ENCODE measurements at regions not wholly inside any gene's neighbourhood (a gene's known extent, or its start where the extent isn't known, plus 50 kb on each side); places are given as distances from the start of the nearest gene placed in this dataset.
"Not testable (repeated sequence)": the region's sequence is repeated elsewhere in the genome, so short reads cannot be mapped to it uniquely, and the experiment has no call there.

DNA sequence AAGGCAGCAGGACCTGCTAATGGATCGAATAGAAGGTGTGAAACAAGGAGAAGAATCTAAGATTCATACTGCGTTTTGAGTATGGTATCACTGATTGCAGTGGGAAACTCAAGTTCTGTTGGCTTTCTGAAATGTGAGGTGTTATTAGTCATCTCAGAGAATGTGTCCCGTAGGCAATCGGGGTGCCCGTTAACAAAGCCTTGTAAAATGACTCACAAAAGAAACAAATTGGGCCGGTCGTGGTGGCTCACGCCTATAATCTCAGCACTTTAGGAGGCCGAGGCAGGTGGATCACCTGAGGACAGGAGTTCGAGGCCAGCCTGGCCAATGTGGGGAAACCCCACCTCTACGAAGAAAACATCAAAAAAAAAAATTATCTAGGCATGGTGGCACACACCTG, 118.2 kb upstream of the C7orf33 start:
- DNase-seq (ENCODE audit: low read depth) = no peak

- DNase-seq (ENCODE audit: low read depth) = no peak
Observed at GRCh38 chr7:148473703-148474480, 116.7 kb upstream of the C7orf33 start.

DNA sequence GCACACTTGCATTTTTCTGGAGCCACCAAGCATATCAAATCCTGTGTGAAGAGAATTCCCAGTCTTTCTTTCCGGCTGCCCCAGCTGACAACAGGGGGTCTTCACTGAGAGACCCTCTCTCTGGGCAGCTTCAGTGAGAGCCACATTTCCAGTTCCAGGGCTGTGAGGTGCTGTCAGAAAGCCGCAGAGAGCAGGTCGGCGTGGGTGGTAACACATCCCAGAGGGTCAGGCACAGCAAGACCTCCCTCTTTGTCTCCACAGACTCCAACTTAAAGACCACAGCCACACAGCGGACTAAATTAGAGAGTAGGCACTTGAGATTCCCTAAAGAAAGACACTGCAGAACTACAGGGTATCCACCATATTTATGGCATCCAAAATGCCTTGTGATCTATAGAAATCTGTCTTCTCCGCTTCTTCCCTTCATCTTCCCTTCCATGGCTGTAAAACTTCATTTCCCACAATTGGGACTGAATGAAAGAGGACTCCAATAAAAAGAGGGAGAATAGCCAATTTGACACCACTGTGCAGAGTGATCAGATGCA, 116.0 kb upstream of the C7orf33 start:
- no peak for DNase-seq (ENCODE audit: low read depth)

DNA sequence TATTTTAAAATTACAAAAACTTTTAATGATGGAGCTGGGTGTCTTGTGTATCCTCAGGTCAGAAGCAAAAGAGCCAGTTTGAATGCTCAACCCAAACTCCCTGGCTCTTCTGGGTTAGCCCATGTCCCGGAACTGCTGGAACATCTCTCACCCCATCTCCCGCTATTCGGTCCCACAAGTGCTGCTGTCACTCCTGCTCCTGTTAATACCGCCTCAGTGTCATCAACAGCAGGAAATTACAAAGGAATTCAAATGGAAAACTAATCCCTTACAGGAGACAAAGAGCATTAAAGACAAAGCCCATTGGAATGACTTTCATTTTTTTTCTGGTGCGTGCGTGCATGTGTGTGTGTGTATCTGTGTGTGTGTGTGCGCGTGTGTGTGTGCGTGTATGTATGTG, 112.0 kb upstream of the C7orf33 start:
- DNase-seq (ENCODE audit: low read depth) = no peak

GRCh38 chr7:148480479-148481146, 110.0 kb upstream of the C7orf33 start:
- no peak for DNase-seq (ENCODE audit: low read depth)

DNA sequence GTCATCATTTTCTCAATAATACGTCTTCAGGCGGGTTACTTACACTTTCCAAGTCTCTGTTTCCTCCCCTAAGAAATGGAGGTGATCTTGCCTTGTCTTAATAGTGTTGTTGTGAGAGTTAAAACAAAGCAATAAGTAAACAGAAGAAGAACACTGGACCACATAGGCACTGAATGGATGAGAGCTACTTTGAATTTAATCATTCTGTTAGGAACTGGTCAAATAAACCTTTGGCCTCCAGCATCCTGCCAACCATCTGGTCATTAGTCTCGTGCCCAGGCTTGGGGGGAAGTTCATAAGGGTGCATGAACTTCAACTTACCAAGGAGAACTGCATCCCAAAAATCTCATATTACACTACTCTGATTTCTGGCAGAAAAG, 109.4 kb upstream of the C7orf33 start:
- DNase-seq (ENCODE audit: low read depth) = no peak

DNA sequence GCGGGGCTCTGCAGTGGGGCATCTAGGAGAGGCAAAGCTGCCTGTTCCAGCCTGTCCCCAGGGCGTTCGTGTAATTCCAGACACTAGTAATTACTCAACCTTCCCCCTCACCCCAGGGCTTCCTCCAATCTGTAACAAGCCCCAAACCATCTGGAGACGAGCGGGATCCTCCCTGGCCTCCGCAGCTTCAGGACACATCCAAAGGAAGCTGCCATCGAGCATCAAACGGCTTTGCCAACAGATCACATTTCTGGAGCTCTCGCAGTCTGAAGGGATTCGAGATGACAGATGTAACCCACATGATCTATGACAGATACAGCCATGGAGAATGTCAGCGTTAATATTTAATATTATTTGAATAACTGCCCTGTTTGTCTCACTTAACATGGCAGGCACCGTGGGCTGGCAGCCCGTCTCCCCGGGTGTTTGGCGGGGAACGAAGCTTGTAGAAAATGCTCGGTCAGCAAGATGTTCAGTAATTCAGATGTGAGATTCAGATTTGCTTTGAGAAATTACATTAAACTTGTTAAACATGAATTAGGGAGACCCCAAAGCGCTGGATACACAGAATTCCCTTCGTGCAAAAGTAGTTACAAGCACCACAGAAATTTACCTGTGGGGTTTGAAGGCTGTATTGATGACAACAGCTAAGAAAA, 108.5 kb upstream of the C7orf33 start:
- DNase-seq (ENCODE audit: low read depth) = no peak

DNA sequence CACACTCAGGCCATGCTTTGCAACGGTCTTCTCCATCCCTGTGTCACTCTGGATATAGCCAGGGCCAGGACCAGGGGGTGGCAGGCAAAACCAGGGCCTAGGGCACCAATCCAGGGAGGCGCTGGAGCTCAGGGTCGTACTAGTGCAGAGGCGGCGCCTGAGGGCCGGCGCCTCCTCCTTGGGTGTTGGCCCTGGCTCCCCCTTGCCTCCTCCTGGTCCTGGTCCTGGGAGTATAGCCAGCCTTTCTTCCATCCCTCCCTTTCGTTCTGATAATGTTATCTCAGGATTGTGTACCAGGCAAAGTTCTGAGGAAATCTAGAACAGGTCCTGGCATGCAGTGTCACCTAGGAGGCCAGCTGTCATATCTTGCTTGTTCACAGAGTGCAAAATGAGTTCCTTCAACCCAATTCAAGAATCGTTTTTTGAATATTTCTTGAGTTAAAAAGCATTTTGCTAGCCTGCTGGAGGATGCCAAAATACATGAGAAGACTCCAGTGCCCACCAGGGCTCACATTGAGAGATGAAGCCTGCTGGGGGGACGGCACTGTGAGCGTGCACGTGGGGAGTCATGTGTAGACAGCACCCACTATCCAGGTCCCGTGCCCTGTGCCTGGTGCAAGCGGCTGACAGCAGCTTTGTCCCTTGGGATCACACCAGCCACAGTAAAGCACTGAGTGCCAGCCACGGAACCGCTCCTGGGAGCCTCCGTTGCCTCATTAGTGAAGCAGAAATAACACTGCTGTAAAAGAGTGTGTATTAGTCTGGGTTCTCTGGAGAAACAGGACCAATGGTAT, 106.9 kb upstream of the C7orf33 start:
- DNase-seq (ENCODE audit: low read depth) = no peak

- no peak for DNase-seq (ENCODE audit: low read depth)
Observed at GRCh38 chr7:148484486-148484885, 106.1 kb upstream of the C7orf33 start.

GRCh38 chr7:148485618-148486017, 104.9 kb upstream of the C7orf33 start:
- DNase-seq (ENCODE audit: low read depth) = no peak

DNA sequence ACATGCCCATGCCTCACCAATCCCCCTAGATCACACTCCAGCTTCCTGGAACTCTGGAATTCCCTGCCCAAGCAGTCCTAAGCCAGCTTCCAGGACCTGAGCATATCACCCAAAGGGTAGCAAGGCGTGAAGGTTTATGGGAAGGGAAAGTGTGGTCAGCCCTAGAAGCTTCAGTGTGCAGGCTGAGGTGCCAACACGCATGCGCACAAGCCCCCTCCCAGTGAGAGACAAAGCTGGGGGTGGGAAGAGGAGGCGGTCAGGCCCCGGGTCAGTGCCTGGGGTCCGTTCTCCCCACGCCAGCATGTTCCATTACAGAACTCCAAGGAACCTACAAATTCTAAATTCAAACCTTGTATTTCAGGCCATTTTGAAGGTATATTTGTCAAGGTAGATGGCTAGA, 103.6 kb upstream of the C7orf33 start:
- DNase-seq (ENCODE audit: low read depth) = no peak

DNA sequence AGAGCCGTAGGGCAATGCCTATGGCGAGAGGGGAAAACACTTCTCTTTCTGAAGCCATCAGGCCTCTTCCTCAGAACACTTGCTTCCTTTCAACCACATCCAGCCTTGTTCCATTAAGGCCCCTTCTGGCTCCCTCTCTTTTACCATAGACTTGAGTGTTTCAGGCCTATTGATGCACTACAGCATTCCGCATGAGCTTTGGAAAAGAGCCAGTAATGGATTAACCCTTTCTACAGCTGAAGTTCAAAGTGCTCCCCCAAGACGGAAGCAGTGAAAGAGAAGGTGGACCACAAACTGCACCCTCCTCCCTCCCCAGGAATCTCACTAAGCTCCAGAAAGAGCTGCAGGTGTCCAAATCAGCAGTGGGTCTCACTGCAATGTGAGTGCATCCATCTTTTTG, 102.7 kb upstream of the C7orf33 start:
- no peak for DNase-seq (ENCODE audit: low read depth)

GRCh38 chr7:148489678-148490077, 100.9 kb upstream of the C7orf33 start:
- DNase-seq (ENCODE audit: low read depth) = no peak

- no peak for DNase-seq (ENCODE audit: low read depth)
Observed at GRCh38 chr7:148492157-148492860, 98.3 kb upstream of the C7orf33 start.

DNA sequence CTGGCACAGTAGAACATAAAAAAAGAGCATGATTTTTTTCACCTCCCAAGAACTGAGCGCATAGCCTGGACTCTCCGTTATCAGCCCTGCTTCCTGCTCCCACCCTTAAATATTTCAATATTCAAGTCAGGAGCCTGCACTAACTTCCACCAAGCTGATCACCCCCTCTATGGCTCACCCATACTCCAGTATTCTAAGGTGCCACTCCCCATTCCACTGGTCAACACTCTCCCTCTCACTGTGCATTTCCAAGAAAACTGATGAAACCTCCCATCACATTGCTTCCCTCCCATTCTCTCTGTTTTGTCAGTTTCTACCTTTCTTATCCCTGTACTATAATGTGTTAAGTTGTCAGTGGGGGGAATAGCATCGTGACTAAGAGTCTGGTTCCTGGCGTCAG, 95.0 kb upstream of the C7orf33 start:
- no peak for DNase-seq (ENCODE audit: low read depth)

DNA sequence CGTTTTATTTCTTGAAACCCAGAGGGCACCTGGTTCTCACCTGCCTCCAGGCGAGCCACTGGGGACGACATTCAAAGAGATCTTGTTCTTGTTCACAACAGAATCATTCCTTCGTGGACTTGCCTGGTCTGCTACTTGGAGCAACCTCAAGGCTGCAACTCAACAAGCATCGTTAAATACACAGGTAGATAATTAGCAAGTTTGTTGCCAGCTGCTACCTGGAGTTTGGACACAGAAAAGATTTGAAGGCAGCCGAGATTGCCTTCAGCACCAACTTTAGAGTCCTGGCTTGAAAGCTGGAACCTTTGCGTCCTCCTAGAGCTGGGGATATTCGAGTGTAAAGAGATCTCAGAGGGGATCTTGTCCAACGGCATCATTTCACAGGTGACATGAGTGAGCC, 89.6 kb upstream of the C7orf33 start:
- no peak for DNase-seq (ENCODE audit: low read depth)

GRCh38 chr7:148503900-148504487, 86.6 kb upstream of the C7orf33 start:
- no peak for DNase-seq (ENCODE audit: low read depth)

DNA sequence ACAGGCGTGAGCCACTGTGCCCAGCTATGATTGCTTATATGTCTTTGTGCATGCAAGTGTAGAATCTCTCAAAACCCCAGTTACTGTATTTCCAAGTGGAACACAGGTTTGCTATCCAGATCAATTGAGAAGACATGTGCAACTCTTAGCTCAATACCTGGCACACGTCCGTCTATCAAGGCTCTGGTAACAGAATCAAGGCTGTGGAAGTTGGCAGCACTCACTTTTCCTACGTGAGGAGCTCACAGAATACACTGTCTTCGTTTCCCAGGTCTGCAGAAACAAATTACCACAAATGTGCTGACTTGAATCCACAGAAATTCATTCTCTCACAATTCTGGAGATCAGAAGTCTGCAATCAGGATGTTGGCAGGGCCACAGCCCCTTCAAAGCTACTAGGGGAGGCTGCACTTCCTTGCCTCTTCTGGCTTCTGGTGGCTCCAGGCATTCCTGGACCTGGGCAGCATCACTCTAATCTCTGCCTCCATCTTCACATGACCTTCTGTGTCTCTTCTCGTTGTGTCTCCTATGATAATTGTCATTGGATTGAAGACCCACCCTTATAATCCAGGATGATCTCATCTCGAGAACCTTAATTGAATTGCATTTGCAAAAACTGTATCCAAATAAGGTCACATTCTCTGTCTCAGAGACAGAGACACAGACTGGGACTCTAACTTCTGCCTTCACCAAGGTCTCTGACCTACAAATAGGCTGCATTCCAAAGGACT, 84.8 kb upstream of the C7orf33 start:
- DNase-seq (ENCODE audit: low read depth) = no peak

DNA sequence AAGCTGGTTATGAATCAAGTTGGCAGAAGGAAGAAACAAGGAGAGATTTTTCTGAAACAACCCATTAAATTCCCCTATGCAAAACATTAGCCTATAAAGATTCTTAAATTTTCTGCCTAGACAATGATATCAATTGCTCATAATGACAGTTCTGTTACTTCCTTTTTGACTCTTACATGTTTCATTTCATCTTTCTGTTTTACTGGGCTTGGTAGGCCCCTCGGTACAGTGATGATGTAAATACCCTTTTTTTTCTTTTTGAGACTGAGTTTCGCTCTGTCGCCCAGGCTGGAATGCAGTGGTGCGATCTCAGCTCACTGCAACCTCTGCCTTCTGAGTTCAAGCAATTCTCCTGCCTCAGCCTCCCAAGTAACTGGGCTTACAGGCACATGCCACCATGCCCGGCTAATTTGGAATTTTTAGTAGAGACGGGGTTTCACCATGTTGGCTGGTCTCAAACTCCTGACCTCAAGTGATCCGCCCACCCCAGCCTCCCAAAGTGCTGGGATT, 83.4 kb upstream of the C7orf33 start:
- not testable (repeated sequence) for DNase-seq (ENCODE audit: low read depth)

DNA sequence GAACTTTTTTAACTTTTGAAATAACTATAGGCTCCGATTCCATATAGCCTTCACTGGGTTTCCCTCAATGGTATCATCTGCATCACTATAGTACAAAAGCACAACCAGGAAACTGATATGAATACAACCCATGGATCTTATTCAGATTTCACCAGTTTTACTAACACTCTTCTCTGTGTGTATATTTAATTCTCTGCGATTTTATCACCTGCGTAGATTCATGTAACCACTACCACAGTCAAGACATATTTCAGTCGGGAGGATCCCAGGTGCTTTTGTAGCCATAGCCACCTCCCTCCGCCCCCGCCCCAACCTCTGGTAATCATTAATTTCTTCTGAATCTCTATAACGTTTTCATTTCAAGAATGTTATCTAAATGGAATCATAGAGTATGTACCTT, 82.8 kb upstream of the C7orf33 start:
- no peak for DNase-seq (ENCODE audit: low read depth)

All from activated T-cell treated with anti-CD3 and anti-CD28 coated beads for 1 hour (primary cell).